ENCODE measurements at regions not wholly inside any gene's neighbourhood (a gene's known extent, or its start where the extent isn't known, plus 50 kb on each side); places are given as distances from the start of the nearest gene placed in this dataset.

DNA sequence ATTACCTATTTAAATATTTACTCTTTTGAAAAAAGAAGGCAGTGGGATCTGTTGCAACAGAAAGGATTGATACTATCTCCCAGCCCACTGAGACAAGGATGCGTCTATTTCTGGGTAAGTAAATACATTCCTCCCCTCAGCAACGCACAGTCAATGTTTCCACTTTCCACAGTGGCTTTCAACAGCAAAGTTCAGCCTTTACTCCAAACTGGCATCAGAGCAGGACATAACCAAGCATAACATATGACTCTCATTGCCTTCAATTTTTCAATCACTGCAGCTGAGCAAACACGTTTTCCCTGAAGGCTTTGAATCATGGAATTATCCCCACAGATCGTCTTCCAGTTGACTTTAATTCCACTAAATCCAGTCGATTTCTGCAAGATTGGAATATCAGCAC lies 160.3 kb upstream of the FRG1 start:
- TF ChIP-seq POLR2A (IDR thresholded peaks at IDR 0.05) (no peak), CTCF (IDR thresholded peaks at IDR 0.05) (no peak), POLR2AphosphoS5 (IDR thresholded peaks at IDR 0.05; ENCODE audit: insufficient read depth in 1 of 2, low read depth in 1 of 2) (no peak)
